OCI-LY3 (cell line): ENCODE measurements at regions not wholly inside any gene's neighbourhood (a gene's known extent, or its start where the extent isn't known, plus 50 kb on each side); places are given as distances from the start of the nearest gene placed in this dataset.

Source experiments
- H2AFZ ChIP-seq: fragments of 200-600, 300-600 bp; shearing (Covaris generic); 2 replicates; pipeline ENCODE4 v1.6.0; 2014; ENCODE audit warnings: antibody characterized with exemption, low read depth, low read length
- H3K27ac ChIP-seq: fragments of 200-600, 300-600 bp; sonication (generic); 2 replicates; pipeline ENCODE4 v1.5.1; 2014; ENCODE audit warnings: mild to moderate bottlenecking, low read length, moderate library complexity, mixed read lengths
- H3K27me3 ChIP-seq: fragments of 200-600, 300-600 bp; sonication (generic); 2 replicates; pipeline ENCODE4 v1.6.1; 2014; ENCODE audit warnings: low read depth, low read length, mixed read lengths
- H3K36me3 ChIP-seq: fragments of 200-600, 300-600 bp; sonication (generic); replicated peaks from 2 replicates; pipeline ENCODE3; 2014; ENCODE audit warnings: low read depth, low read length, mixed read lengths
- H3K4me1 ChIP-seq: fragments of 300-600, 200-600 bp; sonication (generic); 2 replicates; pipeline ENCODE4 v1.6.1; 2014; ENCODE audit warnings: low read length, mixed read lengths
- H3K4me2 ChIP-seq: fragments of 200-600, 300-600 bp; sonication (generic); 2 replicates; pipeline ENCODE4 v1.6.1; 2014; ENCODE audit warnings: low read length, mixed read lengths
- H3K4me3 ChIP-seq: fragments of 300-600, 200-600 bp; sonication (generic); 2 replicates; pipeline ENCODE4 v1.5.1; 2014; ENCODE audit warnings: antibody characterized with exemption, mild to moderate bottlenecking, low read length, moderate library complexity
- H3K79me2 ChIP-seq: fragments of 300-600, 200-600 bp; shearing (Covaris generic); 2 replicates; pipeline ENCODE4 v1.6.1; 2014; ENCODE audit warnings: mild to moderate bottlenecking, low read length, mixed read lengths
- H3K9ac ChIP-seq: fragments of 300-600, 200-600 bp; shearing (Covaris generic); 2 replicates; pipeline ENCODE4 v1.6.0; 2014; ENCODE audit warnings: mild to moderate bottlenecking, low read length, moderate library complexity
- H3K9me3 ChIP-seq: fragments of 200-600, 300-600 bp; shearing (Covaris generic); 2 replicates; pipeline ENCODE4 v1.6.1; 2014; ENCODE audit warnings: low read length, mixed read lengths; ENCODE audit not compliant: insufficient read depth
- H4K20me1 ChIP-seq: fragments of 200-600, 300-600 bp; sonication (generic); 2 replicates; pipeline ENCODE4 v1.6.1; 2016; ENCODE audit warnings: low read length, mixed read lengths; ENCODE audit not compliant: insufficient read depth
- CTCF ChIP-seq: fragments of 200-600, 300-600 bp; sonication (generic); IDR thresholded peaks from 2 replicates; pipeline ENCODE4 v1.5.1; 2014; ENCODE audit warnings: antibody characterized with exemption, low read length, low read depth
- EZH2phosphoT487 ChIP-seq: fragments of 200-600 bp; shearing (Covaris generic); IDR thresholded peaks from 2 replicates; pipeline ENCODE4 v1.6.1; 2018; ENCODE audit warnings: antibody characterized with exemption, mixed run types, low read depth

- TF ChIP-seq CTCF (no peak), EZH2phosphoT487 (no peak)
- peaks cover 39% of the 10 kb centered on the region for H3K4me1 ChIP-seq
- H3K27ac ChIP-seq = no peak overlapping the region
- H2AFZ ChIP-seq = no peak overlapping the region
- no peak overlapping the region for H3K4me2 ChIP-seq
- H3K9ac ChIP-seq = no peak overlapping the region
- H4K20me1 ChIP-seq = no peaks in the 10 kb centered on the region
- no peak overlapping the region for H3K4me3 ChIP-seq
- no peaks in the 10 kb centered on the region for H3K27me3 ChIP-seq
- H3K9me3 ChIP-seq = peaks cover 4% of the 10 kb centered on the region; the same call in 1 of the 2 replicates
- H3K79me2 ChIP-seq = no peaks in the 10 kb centered on the region
- no peaks in the 10 kb centered on the region for H3K36me3 ChIP-seq
Observed at GRCh38 chr1:186532466-186532865, 71.6 kb upstream of the PDC start.

GRCh38 chr1:186531561-186532165, 70.7 kb upstream of the PDC start:
- peaks cover 4% of the 10 kb centered on the region; the same call in 1 of the 2 replicates for H3K9me3 ChIP-seq
- no peaks in the 10 kb centered on the region for H3K36me3 ChIP-seq
- no peak overlapping the region for H3K27ac ChIP-seq
- H3K27me3 ChIP-seq = no peaks in the 10 kb centered on the region
- no peak overlapping the region for H3K4me3 ChIP-seq
- H3K9ac ChIP-seq = no peak overlapping the region
- TF ChIP-seq CTCF = no peak
- TF ChIP-seq EZH2phosphoT487 = no peak
- peaks cover 31% of the 10 kb centered on the region for H3K4me1 ChIP-seq
- H4K20me1 ChIP-seq = no peaks in the 10 kb centered on the region
- no peaks in the 10 kb centered on the region for H3K79me2 ChIP-seq
- H3K4me2 ChIP-seq = no peak overlapping the region
- no peak overlapping the region for H2AFZ ChIP-seq

- H3K27me3 ChIP-seq = no peaks in the 10 kb centered on the region
- H3K9me3 ChIP-seq = peaks cover 8% of the 10 kb centered on the region
- H3K36me3 ChIP-seq = peaks cover 3% of the 10 kb centered on the region
- H3K4me3 ChIP-seq = no peak overlapping the region
- no peak overlapping the region for H2AFZ ChIP-seq
- no peaks in the 10 kb centered on the region for H4K20me1 ChIP-seq
- H3K9ac ChIP-seq = no peak overlapping the region
- H3K79me2 ChIP-seq = no peaks in the 10 kb centered on the region
- no peak overlapping the region for H3K4me2 ChIP-seq
- H3K4me1 ChIP-seq = peaks cover 15% of the 10 kb centered on the region
- no peak overlapping the region for H3K27ac ChIP-seq
- TF ChIP-seq EZH2phosphoT487 (no peak), CTCF (no peak)
Observed at GRCh38 chr1:186530109-186530508, 69.2 kb upstream of the PDC start.

- Histone ChIP-seq H3K9ac (no peak overlapping the region), H3K79me2 (no peaks in the 10 kb centered on the region), H3K27me3 (no peaks in the 10 kb centered on the region), H3K4me1 (peaks cover 23% of the 10 kb centered on the region), H3K36me3 (peaks cover 15% of the 10 kb centered on the region), H3K9me3 (peaks cover 30% of the 10 kb centered on the region; the same call in 1 of the 2 replicates), H3K4me2 (no peak overlapping the region), H2AFZ (0 out of 2 replicates have a peak overlapping the region, but pooled peaks have one; percentile 20), H3K27ac (peak overlapping the region; percentile 26; the same call in 1 of the 2 replicates), H4K20me1 (no peaks in the 10 kb centered on the region), H3K4me3 (no peak overlapping the region)
- TF ChIP-seq CTCF = no peak
Observed at GRCh38 chr1:186519982-186520381, 59.1 kb upstream of the PDC start.
